ENCODE measurements at regions not wholly inside any gene's neighbourhood (a gene's known extent, or its start where the extent isn't known, plus 50 kb on each side); places are given as distances from the start of the nearest gene placed in this dataset.

DNA sequence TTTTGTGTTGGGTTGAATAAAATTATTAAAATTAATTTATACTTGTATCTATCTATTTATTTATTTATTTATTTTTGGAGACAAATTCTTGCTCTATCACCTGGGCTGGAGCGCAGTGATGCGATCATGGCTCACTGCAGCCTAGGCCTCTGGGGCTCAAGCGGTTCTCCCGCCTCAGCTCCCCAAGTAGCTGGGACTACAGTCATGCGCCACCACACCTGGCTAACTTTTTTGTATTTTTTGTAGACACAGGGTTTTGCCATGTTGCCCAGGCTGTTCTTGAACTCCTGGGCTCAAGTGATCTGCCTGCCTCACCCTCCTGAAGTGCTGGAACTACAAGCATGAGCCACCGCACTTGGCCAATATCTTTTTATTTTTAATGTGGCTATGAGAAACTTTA lies 134.7 kb upstream of the SPDL1 start:
- no peak for DNase-seq (ENCODE audit: low spot score)

DNA sequence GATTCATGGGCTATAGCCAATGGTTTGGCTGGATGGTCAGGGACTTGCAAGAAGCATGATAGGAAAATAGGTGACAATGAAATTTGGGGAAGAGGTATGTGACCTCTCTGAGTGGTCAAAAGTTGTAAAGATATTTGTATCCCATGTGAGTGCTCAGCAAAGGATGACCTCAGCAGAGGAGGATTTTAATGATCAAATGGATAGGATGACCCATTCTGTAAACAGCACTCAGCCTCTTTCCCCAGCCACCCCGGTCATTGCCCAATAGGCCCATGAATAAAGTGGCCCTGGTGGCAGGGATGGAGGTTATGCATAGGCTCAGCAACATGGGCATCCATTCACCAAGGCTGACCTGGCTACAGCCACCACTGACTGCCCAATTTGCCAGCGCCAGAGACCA lies 138.4 kb upstream of the SPDL1 start:
- DNase-seq (ENCODE audit: low spot score), result no peak

DNA sequence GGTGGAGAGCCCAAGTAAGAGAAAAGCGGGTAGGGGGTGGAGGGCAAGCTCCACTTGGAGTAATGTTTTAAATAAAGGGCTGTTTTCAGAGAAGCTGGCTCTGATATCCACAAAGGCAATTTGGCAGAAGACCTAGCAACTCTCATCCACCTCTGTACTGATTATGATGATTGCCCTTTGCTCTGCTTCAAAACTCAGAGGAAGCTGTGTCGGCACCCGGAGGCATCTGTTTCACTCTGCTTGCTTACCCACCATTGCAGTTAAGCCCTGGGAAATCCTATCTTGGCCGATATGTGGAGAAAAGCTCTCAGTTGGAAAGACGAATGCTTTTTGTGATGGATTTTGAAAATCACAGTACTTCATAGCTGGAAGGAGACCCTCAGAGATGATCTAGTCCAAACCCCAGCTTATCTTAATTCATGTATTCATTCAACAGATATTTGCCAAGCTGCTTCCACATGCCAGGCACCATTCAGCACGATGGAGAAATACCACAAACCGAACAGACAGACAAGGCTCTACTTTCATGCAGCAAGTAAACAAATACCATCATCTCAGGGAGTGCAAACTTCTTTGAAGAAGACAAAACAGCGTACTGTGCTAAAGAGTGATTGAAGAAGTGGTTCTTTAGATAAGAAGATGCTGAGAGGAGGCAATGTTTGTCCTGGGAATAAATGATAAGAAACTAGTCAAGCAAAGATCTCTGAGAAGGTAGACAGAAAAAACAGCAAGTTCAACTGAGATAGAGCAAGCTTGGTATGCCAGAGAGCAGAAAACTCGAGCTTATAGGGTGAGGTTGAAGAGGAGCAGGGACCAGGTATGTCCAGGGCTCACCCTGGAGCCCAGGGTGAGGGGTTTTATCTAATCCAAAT lies 140.4 kb upstream of the SPDL1 start:
- DNase-seq (ENCODE audit: low spot score), result no peak

DNA sequence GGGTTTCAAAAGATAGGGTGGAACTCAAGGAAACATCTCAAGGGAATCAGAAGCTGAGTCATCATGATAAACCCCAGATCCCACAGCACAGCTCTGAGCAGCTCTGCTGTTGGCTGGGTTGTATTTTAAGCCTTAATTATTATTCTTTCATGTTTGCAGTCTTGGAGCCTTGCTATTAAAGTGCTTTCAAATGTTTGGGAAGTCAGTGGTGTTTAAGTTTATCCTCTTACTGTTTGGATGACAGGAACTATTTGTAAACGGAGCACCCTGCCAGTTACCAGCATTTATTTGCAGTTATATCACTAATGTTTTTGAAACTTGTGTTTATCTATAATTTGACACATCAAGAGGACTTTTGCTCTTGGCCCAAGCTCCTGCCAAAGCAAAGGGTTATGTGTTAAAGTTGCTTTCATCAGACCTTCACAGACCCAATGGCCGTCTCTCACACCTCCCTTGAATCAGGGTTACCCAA lies 141.1 kb upstream of the SPDL1 start:
- DNase-seq (ENCODE audit: low spot score), result no peak

DNA sequence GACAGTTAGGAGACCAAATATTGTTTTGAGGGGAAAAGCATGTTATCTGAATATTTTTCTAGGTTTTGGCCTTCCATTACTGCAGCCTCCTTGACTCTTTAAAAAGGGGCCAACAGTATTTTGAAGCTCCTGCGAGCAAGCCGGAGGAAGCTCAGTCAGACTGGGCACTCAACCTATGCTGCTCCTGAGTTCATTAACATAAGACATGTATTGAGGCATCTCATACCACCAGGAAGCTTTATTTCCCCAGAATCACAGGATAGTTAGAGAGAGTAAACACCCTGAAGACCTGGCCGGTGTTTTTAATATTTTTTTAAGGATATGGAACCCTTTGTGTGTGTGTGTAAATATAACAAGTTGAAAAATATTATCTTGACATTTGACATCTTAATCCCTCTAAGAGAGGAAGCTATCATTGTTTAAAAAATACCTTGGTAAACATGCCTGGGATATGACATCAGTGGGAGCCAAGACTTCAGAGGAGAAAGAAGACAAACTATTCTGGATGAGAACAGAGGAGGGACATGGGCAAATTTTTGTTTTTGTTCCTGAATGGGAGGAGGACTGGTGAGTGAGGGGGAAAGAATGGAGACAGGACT lies 139.3 kb upstream of the SLIT3 start:
- no peak for DNase-seq (ENCODE audit: low spot score)

DNA sequence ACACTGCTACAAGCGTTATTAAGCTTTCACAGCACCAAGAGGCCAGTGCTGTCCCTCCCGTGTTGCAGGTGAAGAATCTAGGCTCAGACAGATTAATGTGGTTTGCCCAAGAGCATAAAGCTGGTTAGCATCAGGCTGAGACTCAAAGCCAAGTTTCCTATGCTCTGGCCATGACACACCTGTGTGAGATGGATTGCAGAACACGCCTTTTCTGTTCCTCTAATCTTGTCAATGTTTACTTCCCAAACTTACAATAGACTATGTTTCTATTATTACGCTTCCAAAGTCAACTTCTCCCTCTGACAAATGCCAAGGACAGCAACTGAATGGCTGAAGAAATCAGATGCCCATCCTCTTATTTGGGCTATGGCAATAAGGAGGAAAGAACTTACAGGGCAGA lies 138.4 kb upstream of the SLIT3 start:
- no peak for DNase-seq (ENCODE audit: low spot score)

DNA sequence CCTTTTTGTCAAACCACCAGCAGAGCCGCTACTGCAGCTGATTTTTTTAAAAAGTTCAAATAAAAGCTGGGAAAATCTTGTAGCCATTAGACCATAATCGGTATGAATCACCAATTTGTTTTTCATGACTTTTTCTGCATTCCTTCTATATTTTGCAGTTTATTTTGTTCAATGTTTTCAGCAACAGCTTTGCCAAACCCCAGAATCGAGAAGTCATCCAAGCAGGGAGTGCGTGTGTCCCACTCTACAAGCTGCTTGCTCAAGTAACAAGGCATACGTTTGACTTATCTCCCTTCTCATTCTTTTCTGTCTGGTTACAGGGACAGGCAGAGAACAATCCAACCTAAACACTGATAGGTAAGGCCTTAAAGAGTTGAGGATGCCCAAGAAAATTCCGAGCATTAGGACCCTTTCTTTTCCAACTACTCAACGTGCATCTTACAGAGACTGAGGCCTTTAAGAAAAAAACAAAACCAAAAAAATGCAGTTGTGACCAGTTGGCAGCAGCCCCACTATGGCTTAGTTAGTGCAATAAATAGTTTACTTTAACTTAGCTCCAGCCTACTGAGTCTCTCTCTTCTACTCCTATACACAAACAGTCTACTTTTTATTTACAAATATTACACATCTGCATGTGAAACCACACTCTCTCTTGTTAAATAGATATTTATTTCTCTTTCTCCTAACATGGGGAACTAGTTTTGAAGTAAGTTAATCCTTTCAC lies 134.7 kb upstream of the SLIT3 start:
- no peak for DNase-seq (ENCODE audit: low spot score)

DNA sequence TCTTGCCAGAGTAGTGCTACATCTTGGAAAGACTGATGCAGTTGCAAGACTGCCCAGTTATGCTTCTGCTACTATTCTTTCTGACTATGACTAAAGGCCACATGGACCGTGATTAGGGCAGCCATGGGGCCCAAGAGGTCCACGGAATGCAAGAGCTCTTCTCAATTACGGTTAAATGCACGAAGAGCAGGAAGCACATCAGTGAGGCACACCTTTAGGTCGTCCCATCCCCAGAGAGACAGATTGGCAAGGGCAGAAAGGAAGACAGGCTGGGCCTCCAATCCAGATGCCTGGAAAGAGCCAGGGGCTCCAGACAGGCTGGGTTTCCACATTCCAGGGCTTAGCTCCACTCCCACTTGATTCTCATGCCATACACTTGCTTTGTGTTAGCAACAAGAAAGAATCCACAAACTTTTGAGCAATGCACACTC lies 132.3 kb upstream of the SLIT3 start:
- DNase-seq (ENCODE audit: low spot score), result no peak

DNA sequence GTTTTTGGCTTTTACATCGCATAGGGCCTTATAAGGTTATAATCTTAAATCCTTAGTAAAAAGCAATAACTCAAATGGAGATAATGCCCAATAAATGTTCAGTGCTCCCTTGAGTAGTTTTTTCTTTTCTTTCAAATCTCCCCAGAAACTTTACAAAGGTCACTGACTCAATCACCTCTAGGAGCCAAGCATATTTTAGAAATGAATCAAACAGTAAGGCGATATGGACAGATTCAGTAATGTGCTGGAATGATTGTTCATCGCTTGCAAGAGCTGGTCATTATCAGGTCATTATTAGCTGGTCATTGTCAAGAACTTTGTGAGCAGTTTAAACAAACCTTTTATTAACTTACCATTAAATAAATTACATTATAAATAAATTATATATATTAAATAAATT lies 130.4 kb upstream of the SLIT3 start:
- DNase-seq (ENCODE audit: low spot score), result no peak

DNA sequence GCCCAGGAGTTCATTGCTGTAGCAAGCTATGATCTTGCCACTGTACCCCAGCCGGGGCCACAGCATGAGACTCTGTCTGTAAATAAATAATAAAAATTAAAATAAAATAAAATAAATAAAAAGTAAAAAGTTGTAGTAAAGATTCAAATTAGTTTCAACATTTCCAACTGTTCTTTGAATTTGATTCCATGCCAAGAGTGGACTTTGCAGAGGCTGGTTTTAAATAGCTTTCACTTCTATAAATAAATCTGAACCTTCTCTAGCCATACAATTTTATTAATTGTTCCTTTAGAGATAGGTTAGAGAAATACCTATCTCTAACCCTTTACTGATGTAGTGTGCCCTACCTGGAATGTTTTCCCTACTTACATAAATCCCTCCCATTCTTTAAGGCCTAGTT lies 129.7 kb upstream of the SLIT3 start:
- DNase-seq (ENCODE audit: low spot score), result no peak

DNA sequence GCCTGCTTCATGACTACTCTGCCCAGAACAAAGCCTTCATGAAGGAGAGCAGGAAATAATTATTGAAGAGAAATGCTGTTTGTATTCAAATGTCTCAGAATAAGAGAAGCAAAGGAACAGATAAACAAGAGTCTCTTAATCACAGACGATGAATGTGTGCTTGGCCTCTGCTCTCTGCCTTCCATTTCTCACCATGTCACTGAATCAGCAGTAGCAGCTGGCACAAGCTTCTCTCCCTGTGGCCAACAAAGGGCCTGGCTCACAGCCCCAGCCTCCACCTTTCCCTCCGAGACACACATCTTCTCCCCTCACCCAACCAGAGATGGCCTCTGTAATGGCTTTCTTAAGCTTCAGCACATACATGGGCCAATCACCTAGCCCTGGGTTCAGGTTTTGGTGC lies 128.1 kb upstream of the SLIT3 start:
- no peak for DNase-seq (ENCODE audit: low spot score)

DNA sequence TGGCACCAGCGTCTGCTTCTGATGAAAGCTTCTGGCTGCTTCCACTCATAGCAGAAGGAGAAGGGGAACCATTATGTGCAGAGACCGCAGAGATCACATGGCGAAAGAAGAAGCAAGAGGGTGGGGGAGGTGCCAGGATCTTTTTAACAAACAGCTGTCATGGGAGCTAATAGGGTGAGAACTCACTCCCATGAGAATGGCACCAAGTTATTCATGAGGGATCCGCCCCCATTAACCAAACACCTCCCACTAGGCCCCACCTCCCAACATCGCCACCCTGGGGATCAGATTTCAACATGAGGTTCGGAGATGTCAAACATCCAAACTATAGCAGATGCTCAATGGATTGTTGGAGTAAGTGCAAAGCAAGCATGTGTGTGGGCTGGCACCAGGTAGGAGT lies 125.8 kb upstream of the SLIT3 start:
- DNase-seq (ENCODE audit: low spot score), result no peak

DNA sequence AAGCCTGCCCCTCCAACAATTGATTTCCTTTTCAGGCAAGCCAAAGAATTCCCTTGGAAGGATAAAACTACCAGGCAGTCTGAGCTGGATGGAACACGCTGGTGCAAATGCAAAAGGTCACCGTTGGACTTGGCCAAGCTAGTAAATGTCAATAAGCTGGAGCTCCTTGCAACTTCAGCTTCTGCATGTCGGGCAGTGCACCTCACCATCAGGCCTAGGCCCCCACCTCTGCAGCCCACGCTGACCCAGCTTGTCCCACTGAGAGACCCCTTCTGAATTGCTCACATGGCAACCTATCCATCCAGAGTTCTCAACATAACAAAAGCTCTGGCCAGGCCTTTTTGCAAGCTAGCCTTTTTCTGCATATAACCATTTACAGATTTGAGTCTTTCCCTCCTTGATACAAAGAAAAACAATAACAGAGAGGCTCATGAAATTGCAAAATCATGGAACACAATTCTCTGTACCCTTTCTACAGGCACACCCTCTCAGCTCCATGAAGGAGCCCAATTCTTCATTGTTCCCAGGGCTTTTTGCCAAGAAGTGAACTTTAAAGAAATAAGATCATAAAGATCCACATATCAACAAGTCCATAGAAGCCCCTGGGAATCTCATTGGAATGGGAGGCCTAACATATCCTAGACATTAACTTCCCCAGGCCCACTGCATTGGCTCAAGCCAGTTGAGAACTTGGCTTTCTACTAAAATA lies 123.9 kb upstream of the SLIT3 start:
- DNase-seq (ENCODE audit: low spot score), result no peak

DNA sequence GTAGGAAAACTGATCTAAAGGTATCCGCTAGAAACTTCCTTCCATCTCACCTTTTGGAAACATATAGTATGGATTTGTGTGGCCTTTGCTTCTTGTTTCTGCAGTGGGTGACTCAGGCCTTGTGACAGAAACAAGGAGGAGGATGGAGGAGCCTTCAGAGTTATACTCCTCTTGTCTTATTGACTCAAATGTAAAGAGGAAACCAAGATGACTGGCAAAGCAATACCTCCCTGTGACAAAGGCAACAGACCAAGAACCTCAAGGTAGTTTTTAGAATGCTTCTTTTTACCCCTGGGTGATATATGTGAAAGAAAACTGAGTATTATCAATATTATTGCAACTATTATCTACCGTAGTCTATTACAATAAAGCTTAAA lies 123.3 kb upstream of the SLIT3 start:
- DNase-seq (ENCODE audit: low spot score), result no peak

DNA sequence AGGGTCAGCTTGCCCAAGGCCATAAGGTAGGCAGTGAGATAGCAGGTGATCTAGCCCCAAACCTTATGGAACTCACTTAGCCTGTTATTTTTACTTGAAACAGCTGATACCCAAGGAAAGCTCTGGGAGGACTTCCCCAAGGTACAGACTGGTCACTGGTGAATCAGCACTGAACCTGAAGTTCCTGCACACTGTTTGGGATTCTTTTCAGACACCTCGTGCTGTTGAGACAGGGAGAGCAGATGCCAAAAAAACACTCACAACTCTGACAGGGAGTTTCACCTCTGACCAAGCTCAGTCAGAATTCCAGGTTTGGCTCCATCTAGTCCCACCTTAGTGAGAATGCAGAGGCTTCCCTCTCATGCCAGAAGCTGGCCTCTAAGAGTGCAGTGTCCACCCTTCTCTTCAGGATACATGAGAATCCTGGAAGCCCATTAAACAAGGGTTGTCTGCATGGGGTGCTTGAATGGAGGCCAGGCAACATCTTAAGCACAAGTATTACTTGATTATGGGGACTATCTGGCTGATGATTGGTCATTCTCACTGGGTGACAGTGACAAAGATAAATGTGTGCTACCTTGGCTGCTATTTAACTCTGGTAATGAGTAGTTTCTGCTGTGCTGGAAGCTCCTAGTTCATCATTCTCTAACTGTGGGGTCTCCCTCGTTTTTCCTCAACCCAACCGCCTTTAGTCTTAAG lies 122.8 kb upstream of the SLIT3 start:
- no peak for DNase-seq (ENCODE audit: low spot score)

DNA sequence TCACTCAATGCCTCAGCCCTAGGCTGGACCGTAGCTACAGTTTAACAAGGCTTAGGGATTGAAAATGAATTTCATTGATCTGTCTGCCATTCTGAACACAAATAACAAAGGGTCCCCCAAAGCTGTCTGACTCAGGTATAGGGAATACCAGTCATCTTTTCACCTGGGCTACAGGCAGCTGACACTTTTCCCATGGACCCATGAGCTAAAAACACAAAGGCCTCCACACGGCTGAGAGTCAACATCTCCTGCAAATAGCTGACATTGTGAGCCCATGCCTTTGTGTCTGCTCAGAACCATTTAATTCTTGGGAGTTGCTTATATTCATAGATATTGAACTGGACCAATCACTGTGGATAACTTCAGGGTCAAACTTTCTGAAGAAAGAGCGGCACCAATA lies 121.1 kb upstream of the SLIT3 start:
- DNase-seq (ENCODE audit: low spot score), result no peak

DNA sequence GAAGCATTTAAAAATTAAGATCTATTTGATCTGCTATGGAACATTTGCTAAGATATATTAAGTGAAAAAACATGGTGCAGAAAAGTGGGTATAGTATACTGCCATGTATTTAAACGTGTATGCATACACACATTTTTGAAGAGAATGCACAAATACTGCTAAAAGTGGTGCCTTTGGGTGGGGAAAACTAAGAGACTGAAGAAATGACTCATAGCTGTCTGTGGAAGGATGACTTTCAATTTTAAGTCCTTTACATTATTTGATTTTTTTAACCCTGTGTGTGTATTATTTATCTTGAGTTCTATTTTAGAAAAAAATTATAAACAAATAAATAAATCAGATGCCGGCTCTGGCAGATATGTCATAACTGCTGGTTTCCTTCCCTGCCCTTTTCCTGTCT lies 120.7 kb upstream of the SLIT3 start:
- no peak for DNase-seq (ENCODE audit: low spot score)

DNA sequence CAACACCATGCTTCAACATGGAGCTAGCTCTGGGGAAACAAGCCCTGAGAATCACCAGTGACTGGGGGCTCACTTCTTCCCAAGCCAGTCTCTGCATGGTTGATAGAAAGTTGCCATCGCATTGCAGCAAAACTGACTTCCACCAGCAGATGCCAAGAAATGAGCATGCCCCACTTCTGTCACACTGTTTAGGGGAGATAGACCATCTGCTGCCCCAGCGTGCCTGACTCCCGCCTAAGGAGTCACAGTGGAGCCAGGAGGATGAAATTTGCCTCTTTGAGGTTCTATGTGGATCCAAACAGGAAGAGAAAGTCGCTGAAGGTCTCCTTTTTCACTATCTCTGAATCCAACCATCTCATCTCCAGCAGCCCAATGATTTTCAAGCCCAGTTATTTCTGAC lies 116.7 kb upstream of the SLIT3 start:
- no peak for DNase-seq (ENCODE audit: low spot score)

DNA sequence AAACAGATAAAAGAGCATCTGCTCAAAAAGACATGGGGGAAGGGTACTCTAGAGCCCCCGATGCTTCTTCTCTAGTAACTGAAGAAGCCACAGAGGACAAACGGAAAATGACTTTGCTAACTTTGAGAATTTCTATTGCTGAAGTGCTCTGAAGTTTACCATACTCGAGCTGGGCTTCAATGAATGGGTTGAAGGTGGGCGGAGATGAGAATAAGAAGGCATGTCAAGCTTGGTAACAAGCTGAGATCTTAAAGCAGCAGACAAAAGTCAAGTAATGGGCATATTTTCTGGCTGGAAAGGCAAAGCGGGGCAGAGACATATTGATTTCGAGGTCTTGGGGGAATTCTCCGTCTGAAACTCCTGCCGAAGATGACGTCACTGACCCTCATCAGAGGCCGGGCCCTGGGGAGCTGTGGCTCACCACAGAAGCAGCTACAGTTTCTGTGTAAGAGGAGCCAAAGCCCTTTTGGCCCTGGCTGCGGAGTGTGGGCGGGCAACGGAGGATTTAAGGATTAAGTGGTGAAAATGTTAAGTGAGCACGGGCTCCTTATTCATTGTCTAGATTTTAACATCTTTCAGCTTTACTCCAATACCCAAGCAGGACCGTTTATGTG lies 115.8 kb upstream of the SLIT3 start:
- peak; percentile 65 for DNase-seq (ENCODE audit: low spot score)

DNA sequence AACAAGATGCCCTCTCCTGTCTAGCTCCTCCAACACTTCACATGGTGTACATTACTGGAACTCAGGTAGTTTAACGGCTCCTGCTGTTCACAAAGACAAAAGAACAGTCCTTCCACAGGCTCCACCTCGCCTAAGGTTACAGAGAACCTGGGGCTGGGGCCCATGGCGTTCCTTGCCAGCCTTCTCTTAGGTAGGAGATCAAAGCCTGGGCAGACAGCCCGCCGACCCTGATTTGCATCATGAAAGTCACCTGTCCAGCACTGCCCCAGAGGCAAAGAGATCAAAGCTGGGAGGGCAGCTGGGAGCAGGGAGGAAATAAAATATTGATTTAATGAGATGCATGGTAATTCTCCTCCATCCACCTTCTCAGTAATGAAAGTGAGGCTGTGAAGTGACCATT lies 115.0 kb upstream of the SLIT3 start:
- DNase-seq (ENCODE audit: low spot score), result no peak

DNA sequence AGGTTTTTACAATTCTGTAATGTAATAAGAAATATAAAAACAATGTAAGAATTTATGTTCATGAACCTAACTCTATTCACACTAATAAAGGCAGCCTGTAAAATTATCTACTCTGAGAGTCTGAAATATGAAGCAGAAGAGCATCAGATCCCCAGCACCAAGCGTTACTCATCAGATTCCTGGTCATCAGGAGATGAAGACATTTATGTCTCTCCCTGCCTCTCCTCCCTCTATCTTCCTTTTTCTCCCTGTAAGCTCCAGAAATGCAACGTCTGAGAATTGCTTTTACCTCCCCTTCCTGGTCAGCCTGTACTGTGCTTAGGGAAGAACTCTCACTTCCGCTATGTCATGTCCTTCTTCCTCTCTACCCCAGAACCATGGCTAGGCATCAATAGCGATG lies 114.4 kb upstream of the SLIT3 start:
- no peak for DNase-seq (ENCODE audit: low spot score)

Measured in ecto neural progenitor cell (in vitro differentiated cells).